Prostate gland (tissue), 2 donors: ENCODE measurements at regions not wholly inside any gene's neighbourhood (a gene's known extent, or its start where the extent isn't known, plus 50 kb on each side); places are given as distances from the start of the nearest gene placed in this dataset.

Experiments
- DNase-seq: peaks from one replicate; pipeline ENCODE4 v3.0.0-alpha.2; 2019; ENCODE audit warnings: low spot score
- H3K27ac ChIP-seq, 2 donors: fragments of 200-600 bp; sonication (generic); 2 replicates each; pipeline ENCODE4 v1.5.1; 2017 to 2019
- H3K27me3 ChIP-seq: fragments of 200-600 bp; sonication (generic); replicated peaks from 2 replicates; pipeline ENCODE4 v1.5.1; 2019; ENCODE audit not compliant: insufficient read depth
- H3K36me3 ChIP-seq, 2 donors: fragments of 200-600 bp; sonication (generic); 1 replicate in 1 of 2; 2 replicates in 1 of 2; pipeline versions ENCODE4 v1.5.1 to v1.8.1; 2017 to 2019
- H3K4me1 ChIP-seq: fragments of 200-600 bp; sonication (generic); replicated peaks from 2 replicates; pipeline ENCODE4 v1.5.1; 2019
- H3K4me3 ChIP-seq, 2 donors: fragments of 200-600 bp; sonication (generic); 2 replicates each; pipeline ENCODE4 v1.5.1; 2017 to 2019
- H3K9me3 ChIP-seq: fragments of 200-600 bp; sonication (generic); 2 replicates; pipeline ENCODE4 v1.5.1; 2017
- POLR2A ChIP-seq: fragments of 450-650 bp; IDR thresholded peaks from one replicate; pipeline ENCODE4 v1.6.1; 2016; ENCODE audit warnings: antibody characterized with exemption, mild to moderate bottlenecking
- POLR2AphosphoS5 ChIP-seq: sonication (generic); formaldehyde crosslinking; IDR thresholded peaks from one replicate; pipeline ENCODE4 v1.6.1; 2017; ENCODE audit warnings: antibody characterized with exemption
- WGBS: methylation state at CpG from one replicate; pipeline ENCODE4 v1.1.5; 2018; 5-methylcytosine and 5-hydroxymethylcytosine counted together
- intact Hi-C: fragments of 100-400 bp; cut with DNase I; formaldehyde crosslinking; loops from one replicate; pipeline ENCODE4 v1.14.2; 2022
- TF ChIP-seq, protein P1 (sequence below), 4 experiments: fragments of 200-600 bp in 2 of 4; fragments of 450-650 bp in 2 of 4; sonication (generic) in 2 of 4; IDR thresholded peaks; 1 replicate in 3 of 4; 2 replicates in 1 of 4; pipeline ENCODE4 v1.5.1; 2016 to 2019; ENCODE audit warnings: antibody characterized with exemption in 4 of 4, mild to moderate bottlenecking in 2 of 4, moderate library complexity in 2 of 4

DNA sequence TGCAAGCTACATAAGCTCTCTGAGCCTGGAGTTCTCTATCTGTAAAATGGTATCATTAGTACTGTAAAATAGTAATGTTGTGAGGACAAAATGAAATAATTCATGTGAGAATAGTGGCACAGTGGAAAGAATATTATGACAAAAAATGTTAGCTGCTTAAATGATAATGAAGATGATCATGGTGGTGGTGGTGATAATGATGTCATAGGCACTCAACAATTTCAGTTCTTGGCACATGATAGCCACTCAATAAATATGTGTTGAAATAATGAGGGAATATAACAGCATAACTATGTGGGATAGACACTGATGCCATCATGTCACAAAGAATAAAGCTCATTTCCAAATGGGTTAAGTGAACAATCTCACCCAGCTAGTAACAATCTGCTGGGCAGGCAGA, 736.3 kb downstream of the EFNB2 start:
- Histone ChIP-seq H3K4me3 (no peak overlapping the region), H3K27ac (no peak overlapping the region), H3K27me3 (no peaks in the 10 kb centered on the region), H3K9me3 (no peaks in the 10 kb centered on the region), H3K36me3 (no peaks in the 10 kb centered on the region), H3K4me1 (no peaks in the 10 kb centered on the region)
- intact Hi-C loops = no loop called here
- TF ChIP-seq, protein P1, sequence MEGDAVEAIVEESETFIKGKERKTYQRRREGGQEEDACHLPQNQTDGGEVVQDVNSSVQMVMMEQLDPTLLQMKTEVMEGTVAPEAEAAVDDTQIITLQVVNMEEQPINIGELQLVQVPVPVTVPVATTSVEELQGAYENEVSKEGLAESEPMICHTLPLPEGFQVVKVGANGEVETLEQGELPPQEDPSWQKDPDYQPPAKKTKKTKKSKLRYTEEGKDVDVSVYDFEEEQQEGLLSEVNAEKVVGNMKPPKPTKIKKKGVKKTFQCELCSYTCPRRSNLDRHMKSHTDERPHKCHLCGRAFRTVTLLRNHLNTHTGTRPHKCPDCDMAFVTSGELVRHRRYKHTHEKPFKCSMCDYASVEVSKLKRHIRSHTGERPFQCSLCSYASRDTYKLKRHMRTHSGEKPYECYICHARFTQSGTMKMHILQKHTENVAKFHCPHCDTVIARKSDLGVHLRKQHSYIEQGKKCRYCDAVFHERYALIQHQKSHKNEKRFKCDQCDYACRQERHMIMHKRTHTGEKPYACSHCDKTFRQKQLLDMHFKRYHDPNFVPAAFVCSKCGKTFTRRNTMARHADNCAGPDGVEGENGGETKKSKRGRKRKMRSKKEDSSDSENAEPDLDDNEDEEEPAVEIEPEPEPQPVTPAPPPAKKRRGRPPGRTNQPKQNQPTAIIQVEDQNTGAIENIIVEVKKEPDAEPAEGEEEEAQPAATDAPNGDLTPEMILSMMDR (IDR thresholded peaks at IDR 0.05) = no peak
- TF ChIP-seq POLR2AphosphoS5 (no peak), POLR2A (no peak)
- no peak for DNase-seq

GRCh38 chr13:105798541-105798940, 736.9 kb downstream of the EFNB2 start:
- intact Hi-C loops = no loop called here
- Histone ChIP-seq H3K4me3 (no peak overlapping the region), H3K36me3 (no peaks in the 10 kb centered on the region), H3K9me3 (no peaks in the 10 kb centered on the region), H3K4me1 (no peaks in the 10 kb centered on the region), H3K27me3 (no peaks in the 10 kb centered on the region), H3K27ac (no peak overlapping the region)
- WGBS = 55% methylated on average over 1 of the region's 1 CpG
- TF ChIP-seq, protein P1 (IDR thresholded peaks at IDR 0.05) = no peak
- TF ChIP-seq POLR2AphosphoS5 = no peak
- TF ChIP-seq POLR2A = no peak
- no peak for DNase-seq

- no peaks in the 10 kb centered on the region for H3K4me1 ChIP-seq
- WGBS = 49% methylated on average over 3 of the region's 3 CpGs
- TF ChIP-seq, protein P1 (IDR thresholded peaks at IDR 0.05) = no peak
- TF ChIP-seq POLR2AphosphoS5 = no peak
- TF ChIP-seq POLR2A = no peak
- intact Hi-C loops = no loop called here
- no peak overlapping the region for H3K4me3 ChIP-seq
- no peak for DNase-seq
- H3K27me3 ChIP-seq = no peaks in the 10 kb centered on the region
- no peak overlapping the region for H3K27ac ChIP-seq
- no peaks in the 10 kb centered on the region for H3K9me3 ChIP-seq
- no peaks in the 10 kb centered on the region for H3K36me3 ChIP-seq
Observed at GRCh38 chr13:105796081-105796480, 739.4 kb downstream of the EFNB2 start.

DNA sequence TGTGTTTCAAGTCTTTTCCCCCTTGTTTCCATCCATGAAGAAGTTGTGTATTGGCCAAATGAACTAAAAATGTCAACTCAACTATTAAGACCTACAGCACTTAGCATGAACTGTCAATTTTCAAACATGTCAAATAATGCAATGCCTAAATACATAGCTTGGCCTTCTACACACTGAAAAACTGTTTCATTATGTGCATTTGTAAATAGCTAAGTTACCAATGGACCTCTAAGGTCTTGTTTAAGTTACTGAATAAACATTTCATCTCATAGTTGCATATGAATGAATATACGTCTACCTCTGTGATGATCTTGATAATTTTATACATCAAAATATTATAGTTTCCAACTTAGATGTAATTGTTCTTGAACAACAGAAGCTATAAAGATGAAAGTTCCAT, 744.5 kb downstream of the EFNB2 start:
- H3K4me3 ChIP-seq = no peak overlapping the region
- 93% methylated on average over 1 of the region's 1 CpG for WGBS
- H3K36me3 ChIP-seq = no peaks in the 10 kb centered on the region
- H3K27ac ChIP-seq = no peak overlapping the region
- no peaks in the 10 kb centered on the region for H3K27me3 ChIP-seq
- no peak for TF ChIP-seq POLR2A
- no peak for TF ChIP-seq POLR2AphosphoS5
- TF ChIP-seq, protein P1 (IDR thresholded peaks at IDR 0.05) = no peak
- no peak for DNase-seq
- intact Hi-C loops = no loop called here
- no peaks in the 10 kb centered on the region for H3K4me1 ChIP-seq
- H3K9me3 ChIP-seq = no peaks in the 10 kb centered on the region

DNA sequence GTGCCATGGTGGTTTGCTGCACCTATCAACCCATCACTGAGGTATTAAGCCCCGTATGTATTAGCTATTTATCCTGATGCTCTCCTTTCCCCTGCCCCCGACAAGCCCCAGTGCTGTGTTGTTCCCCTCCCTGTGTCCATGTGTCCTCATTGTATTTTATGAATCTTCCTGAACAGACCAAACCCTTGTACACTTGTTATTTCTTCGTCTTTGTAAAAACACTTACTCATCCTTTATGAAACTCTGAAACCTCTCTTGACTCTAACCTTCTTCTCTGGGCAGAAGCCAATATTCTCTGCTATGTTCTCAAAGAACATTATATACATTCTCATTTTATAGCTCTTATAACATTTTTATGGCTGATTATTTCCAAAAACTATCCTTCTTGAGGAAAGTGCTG, 746.9 kb downstream of the EFNB2 start:
- Histone ChIP-seq H3K9me3 (no peaks in the 10 kb centered on the region), H3K27me3 (no peaks in the 10 kb centered on the region), H3K36me3 (no peaks in the 10 kb centered on the region), H3K27ac (no peak overlapping the region), H3K4me1 (no peaks in the 10 kb centered on the region), H3K4me3 (no peak overlapping the region)
- TF ChIP-seq POLR2A (no peak), POLR2AphosphoS5 (no peak)
- TF ChIP-seq, protein P1 (IDR thresholded peaks at IDR 0.05) = no peak
- intact Hi-C loops = no loop called here
- WGBS = 74% methylated on average over 3 of the region's 3 CpGs
- DNase-seq = no peak
